ENCODE measurements at regions not wholly inside any gene's neighbourhood (a gene's known extent, or its start where the extent isn't known, plus 50 kb on each side); places are given as distances from the start of the nearest gene placed in this dataset.

DNA sequence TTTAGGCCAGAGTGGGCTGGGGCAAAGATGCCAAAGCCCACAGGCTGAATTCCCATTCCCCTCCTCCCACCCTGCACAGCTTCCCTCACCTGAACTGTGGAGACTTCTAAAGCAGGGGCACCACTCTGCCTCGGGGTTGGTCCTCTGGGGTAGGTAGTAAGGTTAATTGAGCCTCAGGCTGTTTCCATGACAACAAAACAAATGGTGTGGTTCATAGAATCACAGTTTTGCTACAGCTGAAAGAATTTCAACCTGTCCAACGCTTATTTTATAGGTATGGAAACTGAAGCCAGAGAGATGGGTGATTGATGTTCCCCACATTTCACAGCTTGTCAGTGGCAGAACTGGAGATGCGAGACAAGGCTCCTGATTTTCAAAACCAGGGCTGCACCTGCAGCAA, 109.5 kb downstream of the SNX19 start:
- Histone ChIP-seq H3K4me1 (ENCODE audit: control insufficient read depth, insufficient read depth, low read length) (peaks cover 31% of the 10 kb centered on the region), H3K36me3 (ENCODE audit: control insufficient read depth, insufficient read depth, low read length) (no peaks in the 10 kb centered on the region), H3K27me3 (ENCODE audit: control insufficient read depth, insufficient read depth, low read length) (no peaks in the 10 kb centered on the region), H3K27ac (ENCODE audit: low read depth, low read length) (no peak overlapping the region), H3K9me3 (ENCODE audit: control insufficient read depth, insufficient read depth, low read depth, low read length) (no peaks in the 10 kb centered on the region), H3K9ac (ENCODE audit: low read length) (no peak overlapping the region), H3K4me3 (ENCODE audit: low read depth, low read length) (no peak overlapping the region)

DNA sequence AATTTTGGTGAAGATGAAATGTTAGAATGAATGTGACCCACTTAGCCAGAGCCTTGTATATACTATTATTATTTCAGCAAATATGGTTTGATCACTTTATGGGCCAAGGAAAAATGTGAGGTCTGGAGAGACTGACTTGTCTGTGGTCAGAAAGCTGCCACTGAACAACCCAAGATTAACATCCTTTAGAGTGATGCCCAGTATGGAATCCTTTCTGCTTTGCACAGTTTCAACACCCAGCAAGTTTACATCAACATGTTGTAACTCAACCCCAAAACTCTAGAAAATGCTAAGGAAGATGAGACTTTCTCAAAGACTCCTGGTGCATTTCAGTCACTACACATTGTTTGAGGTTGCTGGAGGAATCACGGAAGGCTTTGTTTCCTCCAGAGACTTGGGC, 107.7 kb downstream of the SNX19 start:
- peaks cover 25% of the 10 kb centered on the region for H3K4me1 ChIP-seq (ENCODE audit: control insufficient read depth, insufficient read depth, low read length)
- no peaks in the 10 kb centered on the region for H3K27me3 ChIP-seq (ENCODE audit: control insufficient read depth, insufficient read depth, low read length)
- H3K36me3 ChIP-seq (ENCODE audit: control insufficient read depth, insufficient read depth, low read length) = no peaks in the 10 kb centered on the region
- H3K27ac ChIP-seq (ENCODE audit: low read depth, low read length) = no peak overlapping the region
- H3K9ac ChIP-seq (ENCODE audit: low read length) = no peak overlapping the region
- H3K9me3 ChIP-seq (ENCODE audit: control insufficient read depth, insufficient read depth, low read depth, low read length) = no peaks in the 10 kb centered on the region
- no peak overlapping the region for H3K4me3 ChIP-seq (ENCODE audit: low read depth, low read length)

DNA sequence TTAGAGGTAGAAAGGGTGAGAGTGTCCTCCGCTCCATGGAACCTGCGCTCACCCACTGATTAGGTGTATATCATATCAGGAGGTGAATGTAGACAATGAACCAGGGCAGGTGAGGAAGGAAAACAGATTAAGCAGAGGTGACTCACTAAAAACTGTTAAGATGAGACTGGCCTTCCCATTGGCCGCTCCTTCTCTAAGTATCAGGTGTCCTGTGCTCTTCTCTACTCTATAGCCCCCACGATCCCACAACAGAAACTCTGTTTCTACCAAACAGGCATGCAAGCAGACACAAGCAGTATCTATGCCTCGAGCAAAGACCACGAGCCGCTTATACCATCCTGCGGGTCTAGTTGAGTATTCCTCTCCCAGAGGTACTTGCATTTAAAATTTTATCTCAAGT, 103.1 kb downstream of the SNX19 start:
- H3K27ac ChIP-seq (ENCODE audit: low read depth, low read length) = no peak overlapping the region
- H3K27me3 ChIP-seq (ENCODE audit: control insufficient read depth, insufficient read depth, low read length) = no peaks in the 10 kb centered on the region
- H3K4me1 ChIP-seq (ENCODE audit: control insufficient read depth, insufficient read depth, low read length) = peaks cover 7% of the 10 kb centered on the region
- H3K9me3 ChIP-seq (ENCODE audit: control insufficient read depth, insufficient read depth, low read depth, low read length) = no peaks in the 10 kb centered on the region
- H3K4me3 ChIP-seq (ENCODE audit: low read depth, low read length) = no peak overlapping the region
- H3K36me3 ChIP-seq (ENCODE audit: control insufficient read depth, insufficient read depth, low read length) = no peaks in the 10 kb centered on the region
- no peak overlapping the region for H3K9ac ChIP-seq (ENCODE audit: low read length)

DNA sequence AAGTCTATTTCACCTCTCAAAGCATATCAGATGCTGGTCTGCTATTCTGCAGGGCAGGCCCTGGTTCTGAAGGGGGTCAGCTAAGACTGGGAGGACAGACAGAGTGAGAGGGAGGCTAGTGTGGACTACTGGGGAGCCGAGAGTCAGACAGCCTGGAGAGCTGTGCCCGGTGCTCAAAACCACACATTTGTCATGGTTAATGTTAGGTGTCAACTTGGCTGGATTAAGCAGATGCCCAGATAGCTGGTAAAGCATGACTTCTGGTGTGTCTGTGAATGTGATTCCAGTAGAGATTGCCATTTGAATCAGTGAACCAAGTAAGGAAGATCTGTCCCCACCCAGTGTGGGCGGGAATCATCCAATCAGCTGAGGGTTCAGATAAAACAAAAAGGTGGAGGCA, 102.6 kb downstream of the SNX19 start:
- H3K9me3 ChIP-seq (ENCODE audit: control insufficient read depth, insufficient read depth, low read depth, low read length) = no peaks in the 10 kb centered on the region
- H3K4me1 ChIP-seq (ENCODE audit: control insufficient read depth, insufficient read depth, low read length) = peaks cover 7% of the 10 kb centered on the region
- H3K27me3 ChIP-seq (ENCODE audit: control insufficient read depth, insufficient read depth, low read length) = no peaks in the 10 kb centered on the region
- no peak overlapping the region for H3K4me3 ChIP-seq (ENCODE audit: low read depth, low read length)
- H3K9ac ChIP-seq (ENCODE audit: low read length) = no peak overlapping the region
- no peaks in the 10 kb centered on the region for H3K36me3 ChIP-seq (ENCODE audit: control insufficient read depth, insufficient read depth, low read length)
- no peak overlapping the region for H3K27ac ChIP-seq (ENCODE audit: low read depth, low read length)

DNA sequence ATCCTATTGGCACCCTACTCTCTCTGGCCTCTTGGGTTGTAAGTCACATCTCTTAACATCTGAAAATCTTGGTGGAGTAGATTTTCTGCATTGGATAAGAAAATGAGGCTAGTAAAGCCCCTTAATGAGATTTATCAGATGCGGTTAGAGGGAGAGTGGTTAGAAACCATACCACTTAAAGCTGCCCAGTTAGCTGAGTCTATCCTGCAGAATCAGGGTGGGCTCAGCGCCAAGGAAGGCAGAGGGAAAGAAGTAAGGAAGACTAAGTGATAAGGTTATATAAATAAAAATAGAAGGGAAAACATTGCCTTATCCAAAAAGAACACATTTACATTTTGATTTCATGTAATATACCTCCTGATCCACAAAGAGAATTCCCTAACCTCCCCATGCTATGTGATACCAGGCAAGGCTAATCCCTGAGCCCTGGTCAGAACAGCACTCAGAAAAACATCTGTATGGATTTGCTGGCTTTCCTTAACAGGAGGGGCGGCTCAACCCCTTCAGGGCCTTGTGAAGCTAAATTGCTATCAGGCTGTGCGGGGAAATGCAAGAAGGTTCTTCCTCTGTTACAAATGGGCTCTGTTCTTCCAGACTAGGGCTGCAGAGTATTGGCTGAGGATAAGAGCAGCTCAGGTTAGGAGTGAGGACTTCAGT, 101.7 kb downstream of the SNX19 start:
- Histone ChIP-seq H3K9ac (ENCODE audit: low read length) (no peak overlapping the region), H3K4me1 (ENCODE audit: control insufficient read depth, insufficient read depth, low read length) (peaks cover 7% of the 10 kb centered on the region), H3K9me3 (ENCODE audit: control insufficient read depth, insufficient read depth, low read depth, low read length) (no peaks in the 10 kb centered on the region), H3K27me3 (ENCODE audit: control insufficient read depth, insufficient read depth, low read length) (no peaks in the 10 kb centered on the region), H3K4me3 (ENCODE audit: low read depth, low read length) (no peak overlapping the region), H3K36me3 (ENCODE audit: control insufficient read depth, insufficient read depth, low read length) (no peaks in the 10 kb centered on the region), H3K27ac (ENCODE audit: low read depth, low read length) (no peak overlapping the region)

DNA sequence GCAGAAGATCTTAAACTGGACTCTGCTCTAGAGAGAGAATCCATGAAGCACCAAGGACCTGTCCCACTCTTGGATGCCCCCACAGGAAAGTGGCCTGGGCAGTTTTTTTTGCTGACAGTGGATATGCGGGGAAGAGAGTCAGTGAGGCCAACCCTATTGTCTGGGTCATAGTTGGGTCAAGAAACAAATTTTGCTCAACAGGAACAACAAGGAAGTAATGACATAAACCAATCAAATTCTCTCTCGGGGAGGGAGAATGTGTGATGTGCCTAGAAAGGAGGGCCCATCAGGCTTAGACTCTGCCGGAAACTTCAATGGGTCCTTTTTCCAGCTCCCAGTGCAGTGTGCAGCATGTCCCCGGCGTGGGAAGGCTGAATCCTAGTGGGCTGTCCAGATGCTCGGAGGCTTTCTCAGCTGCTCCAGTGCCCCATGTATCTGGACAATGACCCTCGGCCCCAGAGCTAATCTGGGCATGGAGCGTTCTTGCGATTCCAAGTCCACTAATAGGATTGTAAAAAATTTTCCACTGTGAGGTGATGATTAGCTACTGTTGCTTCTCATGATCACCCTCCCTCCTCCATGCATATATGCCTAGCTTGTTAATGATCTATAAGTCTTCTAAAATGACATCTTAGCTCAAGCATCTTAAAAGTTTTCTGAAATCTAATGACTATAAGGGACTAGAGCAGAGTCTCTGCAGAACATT, 101.0 kb downstream of the SNX19 start:
- Histone ChIP-seq H3K4me3 (ENCODE audit: low read depth, low read length) (no peak overlapping the region), H3K27ac (ENCODE audit: low read depth, low read length) (no peak overlapping the region), H3K9ac (ENCODE audit: low read length) (no peak overlapping the region), H3K27me3 (ENCODE audit: control insufficient read depth, insufficient read depth, low read length) (no peaks in the 10 kb centered on the region), H3K9me3 (ENCODE audit: control insufficient read depth, insufficient read depth, low read depth, low read length) (no peaks in the 10 kb centered on the region), H3K36me3 (ENCODE audit: control insufficient read depth, insufficient read depth, low read length) (no peaks in the 10 kb centered on the region), H3K4me1 (ENCODE audit: control insufficient read depth, insufficient read depth, low read length) (peaks cover 7% of the 10 kb centered on the region)

DNA sequence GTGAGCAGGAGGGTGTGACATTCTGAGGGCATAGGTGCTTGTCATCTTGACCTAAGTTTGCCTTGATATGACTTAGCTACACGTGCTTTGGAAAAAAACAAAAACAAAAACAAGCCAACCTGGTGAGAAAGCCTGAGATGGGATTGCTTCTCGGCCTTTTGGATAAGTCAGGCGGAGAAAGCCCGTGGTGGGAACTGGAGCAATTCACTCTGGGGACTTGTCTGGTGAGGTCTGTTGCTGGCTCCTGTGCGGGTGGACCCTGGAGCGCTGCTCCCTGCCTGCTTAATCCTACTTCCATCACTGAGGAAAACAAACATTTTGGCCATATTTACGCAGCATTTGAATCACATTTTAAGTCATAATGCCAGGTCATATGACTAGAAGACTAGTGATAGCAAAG, 100.3 kb downstream of the SNX19 start:
- Histone ChIP-seq H3K27me3 (ENCODE audit: control insufficient read depth, insufficient read depth, low read length) (no peaks in the 10 kb centered on the region), H3K9ac (ENCODE audit: low read length) (no peak overlapping the region), H3K4me3 (ENCODE audit: low read depth, low read length) (no peak overlapping the region), H3K4me1 (ENCODE audit: control insufficient read depth, insufficient read depth, low read length) (peaks cover 7% of the 10 kb centered on the region), H3K9me3 (ENCODE audit: control insufficient read depth, insufficient read depth, low read depth, low read length) (no peaks in the 10 kb centered on the region), H3K27ac (ENCODE audit: low read depth, low read length) (no peak overlapping the region), H3K36me3 (ENCODE audit: control insufficient read depth, insufficient read depth, low read length) (no peaks in the 10 kb centered on the region)

GRCh38 chr11:130816546-130817329, 99.5 kb downstream of the SNX19 start:
- no peaks in the 10 kb centered on the region for H3K36me3 ChIP-seq (ENCODE audit: control insufficient read depth, insufficient read depth, low read length)
- H3K4me1 ChIP-seq (ENCODE audit: control insufficient read depth, insufficient read depth, low read length) = peaks cover 7% of the 10 kb centered on the region
- H3K4me3 ChIP-seq (ENCODE audit: low read depth, low read length) = no peak overlapping the region
- no peak overlapping the region for H3K27ac ChIP-seq (ENCODE audit: low read depth, low read length)
- no peak overlapping the region for H3K9ac ChIP-seq (ENCODE audit: low read length)
- H3K27me3 ChIP-seq (ENCODE audit: control insufficient read depth, insufficient read depth, low read length) = no peaks in the 10 kb centered on the region
- H3K9me3 ChIP-seq (ENCODE audit: control insufficient read depth, insufficient read depth, low read depth, low read length) = no peaks in the 10 kb centered on the region

DNA sequence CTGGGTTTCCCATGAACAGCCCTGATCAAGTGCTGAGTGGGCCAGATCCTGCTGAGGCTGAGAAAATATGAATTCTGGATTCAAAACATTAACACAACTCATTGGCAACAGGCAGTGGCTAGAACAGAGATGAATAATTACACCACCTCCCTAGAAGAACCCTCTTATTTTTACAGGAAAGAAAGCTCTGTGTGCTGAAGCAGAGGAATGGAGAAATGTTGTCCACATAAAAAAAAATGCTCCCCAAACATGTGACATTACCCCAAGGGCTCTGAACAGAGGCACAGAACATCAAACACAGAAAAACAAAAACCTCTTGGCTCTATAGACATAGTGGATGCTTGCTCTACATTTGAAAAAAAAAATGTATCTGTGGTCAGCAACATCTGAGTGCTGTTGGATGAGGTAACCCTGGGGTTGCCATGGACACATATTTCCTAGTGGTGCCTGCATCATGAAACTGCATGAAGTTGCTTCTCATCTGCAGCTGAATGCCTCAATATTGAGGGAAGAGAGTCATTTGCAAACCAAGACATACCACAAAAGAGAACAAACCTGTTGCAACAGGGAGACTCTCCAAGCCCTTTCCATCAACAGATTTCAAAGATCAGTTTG, 98.8 kb downstream of the SNX19 start:
- Histone ChIP-seq H3K4me1 (ENCODE audit: control insufficient read depth, insufficient read depth, low read length) (peaks cover 7% of the 10 kb centered on the region), H3K36me3 (ENCODE audit: control insufficient read depth, insufficient read depth, low read length) (no peaks in the 10 kb centered on the region), H3K9me3 (ENCODE audit: control insufficient read depth, insufficient read depth, low read depth, low read length) (no peaks in the 10 kb centered on the region), H3K4me3 (ENCODE audit: low read depth, low read length) (no peak overlapping the region), H3K9ac (ENCODE audit: low read length) (no peak overlapping the region), H3K27ac (ENCODE audit: low read depth, low read length) (no peak overlapping the region), H3K27me3 (ENCODE audit: control insufficient read depth, insufficient read depth, low read length) (no peaks in the 10 kb centered on the region)

- H3K9ac ChIP-seq (ENCODE audit: low read length) = no peak overlapping the region
- H3K4me1 ChIP-seq (ENCODE audit: control insufficient read depth, insufficient read depth, low read length) = no peaks in the 10 kb centered on the region; the same call in 1 of the 2 replicates
- no peaks in the 10 kb centered on the region; the same call in 1 of the 2 replicates for H3K27me3 ChIP-seq (ENCODE audit: control insufficient read depth, insufficient read depth, low read length)
- no peaks in the 10 kb centered on the region for H3K36me3 ChIP-seq (ENCODE audit: control insufficient read depth, insufficient read depth, low read length)
- H3K9me3 ChIP-seq (ENCODE audit: control insufficient read depth, insufficient read depth, low read depth, low read length) = no peaks in the 10 kb centered on the region
- no peak overlapping the region for H3K27ac ChIP-seq (ENCODE audit: low read depth, low read length)
- no peak overlapping the region for H3K4me3 ChIP-seq (ENCODE audit: low read depth, low read length)
Measured at GRCh38 chr11:130819625-130820024, 96.7 kb downstream of the SNX19 start.

Measured in HUES6 (cell line).